ENCODE measurements at regions not wholly inside any gene's neighbourhood (a gene's known extent, or its start where the extent isn't known, plus 50 kb on each side); places are given as distances from the start of the nearest gene placed in this dataset.

DNA sequence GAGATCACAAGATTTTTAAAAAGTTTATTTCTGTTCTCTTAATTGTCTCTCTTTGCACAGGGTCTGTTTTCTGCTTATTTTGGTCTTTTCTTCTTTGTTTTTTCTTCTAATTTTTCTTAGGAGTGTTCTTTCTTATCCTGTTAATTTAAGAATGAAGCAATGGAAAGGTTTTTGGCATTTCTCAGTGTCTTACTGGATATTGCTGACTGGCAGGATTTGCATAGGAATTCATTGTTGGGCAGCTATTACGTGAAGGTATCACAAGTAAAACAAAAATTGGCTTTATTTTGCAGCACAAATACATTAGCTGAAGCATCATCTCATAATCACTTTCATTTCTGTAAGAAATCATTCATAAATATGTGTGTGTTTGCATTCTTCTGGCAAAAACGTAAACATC is 566.9 kb upstream of the CDH6 start:
- no peak overlapping the region for H3K4me3 ChIP-seq (replicated peaks in 1 of 3; ENCODE audit: insufficient read depth in 1 of 3, low read depth in 1 of 3, low read length in 3 of 3)
- no peak overlapping the region for H3K9ac ChIP-seq (replicated peaks; ENCODE audit: extremely low read depth, insufficient read depth, low read length)
- no peaks in the 10 kb centered on the region for H3K27me3 ChIP-seq (ENCODE audit: control insufficient read depth in 2 of 2, insufficient read depth in 2 of 2, low read length in 2 of 2)
- no peaks in the 10 kb centered on the region for H4K20me1 ChIP-seq (replicated peaks; ENCODE audit: control insufficient read depth, extremely low read depth, insufficient read depth, low read length)
- FAIRE-seq (no peak), DNase-seq (ENCODE audit: low read depth, low spot score) (no peak)
- no TSS peak for BruUV-seq (replicated peaks)
- ChIA-PET CTCF (no interaction called here), POLR2A (no interaction called here)
- dilution Hi-C loops (cut with MboI; ENCODE audit: extremely low pct_ligation_motif_present, low sequenced_read_pairs) (no loop called here), intact Hi-C loops (cut with micrococcal nuclease) (no loop called here)
- H3K9me1 ChIP-seq (replicated peaks; ENCODE audit: control insufficient read depth, extremely low read depth, insufficient read depth, low read length): no peaks in the 10 kb centered on the region
- no peaks in the 10 kb centered on the region for H3K79me2 ChIP-seq (ENCODE audit: control insufficient read depth, insufficient read depth, low read length)
- no peak overlapping the region for H2AFZ ChIP-seq (ENCODE audit: low read depth, low read length)
- no peaks in the 10 kb centered on the region for H3K4me1 ChIP-seq (ENCODE audit: control insufficient read depth, extremely low read depth, insufficient read depth, low read length)
- H3K27ac ChIP-seq (ENCODE audit: insufficient read depth, low read depth, low read length): no peak overlapping the region
- peaks cover 4% of the 10 kb centered on the region for H3K9me3 ChIP-seq (replicated peaks; ENCODE audit: control insufficient read depth, insufficient read depth, low read length)
- no peak overlapping the region for H3K4me2 ChIP-seq (ENCODE audit: insufficient read depth, low read length)
- TF ChIP-seq EZH2 (IDR thresholded peaks at IDR 0.05; ENCODE audit: borderline replicate concordance, low read depth, low read length, severe bottlenecking) (no peak), MYC (IDR thresholded peaks at IDR 0.05; ENCODE audit: low read depth, low read length) (no peak), POLR2AphosphoS5 (IDR thresholded peaks at IDR 0.05; ENCODE audit: insufficient read depth, low read depth, low read length) (no peak), GATA2 (IDR thresholded peaks at IDR 0.05; ENCODE audit: insufficient read depth, insufficient read length, low read depth, low read length) (no peak), FOS (IDR thresholded peaks at IDR 0.05; ENCODE audit: borderline replicate concordance, insufficient read depth, low read length) (no peak), POLR2A (IDR thresholded peaks at IDR 0.05; ENCODE audit: low read depth, low read length) (no peak), JUN (IDR thresholded peaks at IDR 0.05; ENCODE audit: borderline replicate concordance, insufficient read depth, insufficient read length, low read depth) (no peak)
- TF ChIP-seq, protein P1, sequence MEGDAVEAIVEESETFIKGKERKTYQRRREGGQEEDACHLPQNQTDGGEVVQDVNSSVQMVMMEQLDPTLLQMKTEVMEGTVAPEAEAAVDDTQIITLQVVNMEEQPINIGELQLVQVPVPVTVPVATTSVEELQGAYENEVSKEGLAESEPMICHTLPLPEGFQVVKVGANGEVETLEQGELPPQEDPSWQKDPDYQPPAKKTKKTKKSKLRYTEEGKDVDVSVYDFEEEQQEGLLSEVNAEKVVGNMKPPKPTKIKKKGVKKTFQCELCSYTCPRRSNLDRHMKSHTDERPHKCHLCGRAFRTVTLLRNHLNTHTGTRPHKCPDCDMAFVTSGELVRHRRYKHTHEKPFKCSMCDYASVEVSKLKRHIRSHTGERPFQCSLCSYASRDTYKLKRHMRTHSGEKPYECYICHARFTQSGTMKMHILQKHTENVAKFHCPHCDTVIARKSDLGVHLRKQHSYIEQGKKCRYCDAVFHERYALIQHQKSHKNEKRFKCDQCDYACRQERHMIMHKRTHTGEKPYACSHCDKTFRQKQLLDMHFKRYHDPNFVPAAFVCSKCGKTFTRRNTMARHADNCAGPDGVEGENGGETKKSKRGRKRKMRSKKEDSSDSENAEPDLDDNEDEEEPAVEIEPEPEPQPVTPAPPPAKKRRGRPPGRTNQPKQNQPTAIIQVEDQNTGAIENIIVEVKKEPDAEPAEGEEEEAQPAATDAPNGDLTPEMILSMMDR (IDR thresholded peaks at IDR 0.05; ENCODE audit: extremely low read depth in 1 of 2, insufficient read depth in 1 of 2, low read depth in 1 of 2, low read length in 2 of 2): no peak
- TF ChIP-seq, protein P2, sequence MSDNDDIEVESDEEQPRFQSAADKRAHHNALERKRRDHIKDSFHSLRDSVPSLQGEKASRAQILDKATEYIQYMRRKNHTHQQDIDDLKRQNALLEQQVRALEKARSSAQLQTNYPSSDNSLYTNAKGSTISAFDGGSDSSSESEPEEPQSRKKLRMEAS (IDR thresholded peaks at IDR 0.05; ENCODE audit: insufficient read depth, insufficient read length): no peak
- no peaks in the 10 kb centered on the region for H3K36me3 ChIP-seq (ENCODE audit: control insufficient read depth in 2 of 2, extremely low read depth in 1 of 2, insufficient read depth in 2 of 2, low read length in 2 of 2)

Data from endothelial cell of umbilical vein (primary cell).